HG03045 (cell line): ENCODE measurements at regions not wholly inside any gene's neighbourhood (a gene's known extent, or its start where the extent isn't known, plus 50 kb on each side); places are given as distances from the start of the nearest gene placed in this dataset.
"Not testable (repeated sequence)": the region's sequence is repeated elsewhere in the genome, so short reads cannot be mapped to it uniquely, and the experiment has no call there.

Experiments used
- ATAC-seq: cut with Tn5 transposase; IDR thresholded peaks from one replicate; pipeline ENCODE4 v1.9.1; 2021; ENCODE audit warnings: mild to moderate bottlenecking, moderate library complexity; ENCODE audit not compliant: unreplicated experiment

GRCh38 chr2:175832866-175833265 lies 169.2 kb downstream of the LNPK start:
- ATAC-seq: no peak

DNA sequence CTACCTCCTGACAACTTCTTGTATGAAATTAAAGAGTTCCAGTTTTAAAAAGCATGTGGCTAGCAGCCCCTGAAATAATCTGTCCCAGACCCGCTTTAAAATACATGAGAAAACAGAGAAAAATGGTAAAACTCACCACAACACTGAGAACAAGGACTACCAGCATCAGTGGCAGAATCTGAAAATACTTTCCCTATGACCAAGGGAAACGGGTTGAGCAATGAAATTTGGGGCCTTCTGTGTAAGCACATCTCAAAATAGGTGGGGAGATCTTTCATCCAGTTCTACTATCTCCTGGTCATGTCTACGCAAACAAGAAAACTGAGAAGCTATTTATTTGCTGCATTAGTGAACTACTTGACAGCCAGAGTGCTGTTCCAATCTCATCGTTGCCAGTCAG lies 172.3 kb downstream of the LNPK start:
- no peak for ATAC-seq

DNA sequence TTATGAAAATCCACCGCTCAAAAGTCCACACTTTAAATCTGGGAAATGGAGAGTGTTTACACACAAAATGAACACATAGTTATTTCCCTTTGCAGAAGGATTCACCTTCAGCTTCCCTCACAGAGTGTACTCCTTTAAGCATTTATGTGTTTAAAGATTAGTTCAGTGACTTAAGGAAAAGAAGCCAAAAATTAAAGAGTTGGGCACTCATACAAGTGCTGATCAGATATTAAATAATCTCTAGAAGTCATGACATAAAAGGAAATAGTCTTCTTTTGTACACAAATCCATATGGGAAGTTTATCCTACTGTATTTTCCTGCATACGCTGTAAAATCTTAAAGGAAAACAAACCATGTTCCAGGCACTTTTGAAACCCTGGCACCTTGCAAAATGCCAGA lies 174.2 kb downstream of the LNPK start:
- no peak for ATAC-seq

DNA sequence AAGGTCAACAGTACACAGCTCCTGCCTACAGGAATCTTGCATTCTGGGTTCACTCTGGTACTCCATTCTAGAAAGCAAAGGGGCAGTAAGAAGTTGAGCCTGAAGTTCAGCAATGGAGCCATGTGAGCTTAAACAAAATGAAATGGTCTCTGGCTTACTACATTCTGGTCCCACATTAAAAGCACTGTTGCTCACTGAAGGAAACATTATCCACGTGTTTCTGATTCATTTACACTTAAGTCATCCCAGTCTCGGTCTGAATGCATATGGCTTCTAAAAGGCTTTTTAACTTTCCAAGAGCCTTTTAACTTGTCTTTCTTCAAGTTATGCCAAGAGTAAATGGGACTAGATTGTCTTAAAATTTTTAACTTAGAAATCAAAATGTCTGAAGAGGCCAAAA lies 177.8 kb downstream of the LNPK start:
- no peak for ATAC-seq

GRCh38 chr2:175823707-175824073 lies 178.4 kb downstream of the LNPK start:
- ATAC-seq: no peak

- ATAC-seq: no peak
Observed at GRCh38 chr2:175823002-175823706, 178.9 kb downstream of the LNPK start.

DNA sequence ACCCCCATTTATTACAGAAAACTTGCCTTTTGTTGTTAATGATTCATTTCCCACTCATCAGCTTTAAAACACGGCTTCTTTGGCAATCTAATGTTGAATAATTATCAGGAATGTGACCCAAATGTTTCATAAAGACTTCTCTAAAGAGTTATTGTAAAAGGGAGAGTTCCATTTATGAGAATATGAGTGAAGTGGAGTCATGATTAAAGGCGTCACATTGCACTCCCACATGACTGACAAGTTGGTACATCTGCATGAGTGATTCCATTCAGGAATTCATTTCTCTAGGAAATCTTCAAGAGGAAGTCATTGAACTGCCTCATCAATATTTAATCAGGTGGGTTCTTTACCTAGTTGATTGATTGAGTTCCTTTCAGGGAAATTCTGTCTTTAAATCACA lies 184.8 kb downstream of the LNPK start:
- ATAC-seq: no peak

- no peak for ATAC-seq
Observed at GRCh38 chr2:175815537-175815936, 186.5 kb downstream of the LNPK start.

- ATAC-seq: no peak
Observed at GRCh38 chr2:175811971-175812370, 190.1 kb downstream of the LNPK start.

- ATAC-seq: no peak
Observed at GRCh38 chr2:175808858-175809257, 193.2 kb downstream of the LNPK start.

DNA sequence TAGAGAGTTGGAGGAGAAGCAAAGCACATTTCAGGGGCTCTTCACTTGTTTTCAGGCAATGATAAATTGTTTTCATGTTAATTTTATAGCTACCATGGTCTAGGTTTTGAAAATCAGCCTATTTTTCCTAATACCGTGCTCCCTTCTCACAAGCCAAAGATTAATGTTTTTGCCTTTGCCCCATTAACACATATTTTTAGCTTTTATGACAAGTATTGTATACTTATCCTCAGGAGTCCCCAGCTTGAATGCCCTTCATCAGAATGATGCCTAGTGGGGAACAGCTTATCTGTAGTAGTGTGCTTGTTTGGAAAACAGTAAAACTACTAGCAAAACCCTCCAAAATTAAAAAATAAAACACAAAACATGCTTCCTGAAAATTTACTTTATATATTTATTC lies 194.0 kb downstream of the LNPK start:
- no peak for ATAC-seq

DNA sequence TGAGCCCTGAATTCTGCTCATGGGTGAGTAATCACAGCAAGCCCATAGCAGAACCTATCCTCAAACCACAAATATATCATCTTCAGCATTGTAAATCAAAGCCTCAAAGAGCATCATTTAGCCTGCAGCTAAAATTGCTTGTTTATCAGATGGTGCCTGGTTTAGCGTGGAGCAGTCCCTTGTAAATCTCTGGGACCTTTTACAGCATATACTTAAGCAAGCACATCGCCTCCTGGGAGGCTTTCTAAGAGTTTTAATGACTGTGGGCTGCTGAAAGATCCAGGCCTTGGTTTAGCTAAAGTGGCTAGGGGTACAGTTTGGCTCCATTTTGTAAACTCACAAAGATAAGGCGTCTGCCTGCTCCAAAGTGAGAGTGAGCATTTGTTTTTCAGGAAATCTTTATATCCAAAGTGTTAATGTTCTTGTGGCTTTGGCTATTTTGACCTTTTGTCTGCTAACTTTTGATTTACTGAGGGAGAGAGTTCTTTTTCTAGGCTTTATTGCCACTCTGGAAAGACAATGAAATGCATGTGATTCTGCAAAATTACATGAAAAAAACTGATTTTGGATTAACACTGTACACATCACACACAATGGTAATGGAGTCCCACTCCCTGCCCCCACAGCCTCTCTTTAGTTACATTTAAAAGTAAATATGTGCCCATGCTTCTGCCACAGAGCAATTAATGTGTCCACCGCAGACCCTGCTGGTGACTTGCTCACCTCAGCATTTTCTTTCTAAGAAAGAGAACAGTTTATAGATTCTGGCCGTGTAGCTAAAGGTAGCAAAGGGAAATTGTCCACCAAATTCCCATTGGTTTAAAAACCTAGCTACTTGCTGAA lies 194.8 kb downstream of the LNPK start:
- no peak for ATAC-seq

GRCh38 chr2:175806570-175806969 lies 195.5 kb downstream of the LNPK start:
- ATAC-seq: no peak

- no peak for ATAC-seq
Observed at GRCh38 chr2:175806125-175806490, 196.0 kb downstream of the LNPK start.

GRCh38 chr2:175805442-175806124 lies 196.5 kb downstream of the LNPK start:
- no peak for ATAC-seq

DNA sequence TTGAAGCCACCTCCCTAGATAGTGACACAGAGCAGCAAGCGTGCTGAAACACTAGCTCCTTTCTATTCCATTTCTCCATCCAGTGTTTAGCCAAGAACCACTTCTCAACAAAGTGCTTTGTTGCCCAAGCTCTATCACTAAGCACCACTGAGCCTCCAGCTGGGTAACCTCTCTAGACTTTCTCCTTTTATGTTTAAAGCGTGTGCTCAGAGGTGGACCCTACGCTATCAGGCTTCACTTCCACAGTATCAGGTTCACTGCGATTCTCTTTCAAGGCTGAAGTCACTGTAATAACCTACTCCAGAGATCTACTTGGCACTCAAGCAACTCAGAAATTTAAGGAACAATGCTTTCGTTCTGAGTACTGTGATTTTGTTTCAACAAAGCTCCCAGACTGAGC lies 197.9 kb downstream of the LNPK start:
- no peak for ATAC-seq

DNA sequence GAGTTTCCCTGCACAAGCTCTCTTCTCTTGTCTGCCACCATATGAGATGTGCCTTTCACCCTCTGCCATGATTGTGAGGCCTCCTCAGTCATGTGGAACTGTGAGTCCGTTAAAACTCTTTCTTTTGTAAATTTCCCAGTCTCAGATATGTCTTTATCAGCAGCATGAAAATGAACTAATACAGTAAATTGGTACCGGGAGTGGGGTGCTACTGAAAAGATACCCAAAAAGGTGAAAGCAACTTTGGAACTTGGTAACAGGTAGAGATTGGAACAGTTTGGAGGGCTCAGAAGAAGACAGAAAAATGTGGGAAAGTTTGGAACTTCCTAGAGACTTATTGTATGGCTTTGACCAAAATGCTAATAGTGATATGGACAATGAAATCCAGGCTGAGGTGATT lies 205.6 kb downstream of the LNPK start:
- not testable (repeated sequence) for ATAC-seq

- no peak for ATAC-seq
Observed at GRCh38 chr2:175793648-175794047, 208.4 kb downstream of the LNPK start.

DNA sequence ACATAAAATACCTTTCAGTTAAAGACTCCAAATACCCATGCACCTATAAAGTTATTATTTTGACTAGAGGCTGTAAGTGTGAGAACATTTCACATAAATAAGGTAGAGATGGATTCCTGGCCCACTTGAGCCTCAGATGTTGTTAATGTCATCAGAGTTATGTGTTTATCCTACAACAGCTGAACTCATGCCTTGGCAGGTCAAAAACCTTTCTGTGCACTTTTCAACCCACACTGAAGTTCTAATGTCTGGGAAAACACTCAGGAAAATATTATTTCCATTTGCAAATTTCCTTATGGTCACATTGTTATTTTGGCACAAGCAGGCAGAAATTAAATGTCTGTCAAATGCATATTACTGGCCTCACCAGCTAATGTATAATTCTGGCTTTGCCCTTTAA lies 209.2 kb downstream of the LNPK start:
- ATAC-seq: no peak

DNA sequence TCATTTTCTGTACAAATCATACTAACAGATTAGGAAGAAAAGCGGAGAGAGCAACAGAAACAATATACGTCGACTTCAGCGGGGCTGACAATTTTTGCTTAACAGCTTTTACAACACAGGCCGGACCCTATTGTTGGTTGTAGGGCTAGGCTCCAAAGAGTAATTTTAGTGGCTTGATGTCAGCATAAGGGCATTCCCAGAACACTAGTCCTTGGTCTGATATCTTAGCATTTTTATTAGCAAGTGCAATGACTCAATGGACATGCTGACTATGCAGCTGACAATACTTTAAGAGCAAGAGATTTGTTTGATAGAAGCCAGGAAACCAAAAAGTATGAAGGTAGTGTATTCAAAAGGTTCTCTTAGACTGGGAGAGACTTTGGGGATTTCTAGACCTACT lies 209.9 kb downstream of the LNPK start:
- ATAC-seq: no peak

DNA sequence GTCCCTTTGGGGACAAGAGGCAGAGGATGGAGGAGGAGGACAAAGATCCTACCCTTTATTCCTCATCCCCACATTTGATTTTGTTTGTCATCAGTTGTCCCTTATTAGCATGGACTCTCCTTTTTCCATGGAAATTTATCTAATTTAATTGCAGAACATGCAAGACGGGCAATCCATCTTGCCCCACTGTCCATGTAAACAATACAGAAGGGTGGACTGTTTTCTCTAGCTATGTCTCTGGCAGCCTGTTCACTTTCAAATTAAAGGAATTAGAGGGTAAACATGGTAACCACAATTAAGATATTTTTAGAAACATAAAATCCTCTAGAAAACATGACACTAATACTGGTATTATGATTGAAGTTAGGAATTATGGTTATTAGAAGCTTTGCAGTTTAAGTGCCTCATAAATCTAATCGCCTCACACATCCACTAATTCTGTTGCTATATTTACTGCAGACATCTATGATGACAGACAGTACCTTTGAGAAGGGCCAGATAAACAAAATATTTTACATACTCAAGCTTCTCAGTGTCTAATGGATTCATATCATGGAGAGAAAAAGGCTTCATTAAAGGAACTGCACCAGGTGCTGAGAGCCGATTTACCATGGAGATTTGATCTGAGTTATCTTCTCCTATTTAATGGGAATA lies 215.5 kb downstream of the LNPK start:
- no peak for ATAC-seq
